Kidney (tissue), 13 donors: ENCODE measurements at regions not wholly inside any gene's neighbourhood (a gene's known extent, or its start where the extent isn't known, plus 50 kb on each side); places are given as distances from the start of the nearest gene placed in this dataset.
A peak's percentile ranks its signal among the peaks of the same experiment; 100 is the strongest.

Experiments
- DNase-seq, 5 donors: peaks; one replicate each; pipeline ENCODE4 v3.0.0-alpha.2; 2013 to 2020
- FAIRE-seq: peaks from 2 replicates; lab custom pipeline; 2012; peaks lifted over from hg19 to GRCh38; lab: Jason Lieb, UNC
- H3K27ac ChIP-seq, 2 donors: one replicate each; pipeline ENCODE4 v1.7.0; 2013; ENCODE audit warnings: low read depth in 2 of 2, low read length in 2 of 2, inconsistent platforms in 1 of 2
- H3K27me3 ChIP-seq: one replicate; pipeline ENCODE4 v1.7.1; 2013; ENCODE audit warnings: low read length, inconsistent platforms; ENCODE audit not compliant: control insufficient read depth, insufficient read depth
- H3K36me3 ChIP-seq, 3 donors: one replicate each; pipeline versions ENCODE4 v1.7.0 to v1.7.1; 2013; ENCODE audit warnings: low read length in 3 of 3, control low read depth in 1 of 3, inconsistent platforms in 1 of 3; ENCODE audit not compliant: insufficient read depth in 3 of 3, control insufficient read depth in 2 of 3
- H3K4me1 ChIP-seq, 3 donors: one replicate each; pipeline versions ENCODE4 v1.7.0 to v1.7.1; 2013; ENCODE audit warnings: low read length in 3 of 3, inconsistent platforms in 1 of 3, low read depth in 1 of 3; ENCODE audit not compliant: control insufficient read depth in 2 of 3, insufficient read depth in 2 of 3
- H3K4me3 ChIP-seq, 3 donors: one replicate each; pipeline versions ENCODE4 v1.7.0 to v1.8.1; 2013; ENCODE audit warnings: low read length in 3 of 3, control low read depth in 1 of 3, inconsistent platforms in 1 of 3
- H3K9ac ChIP-seq, 3 donors: one replicate each; pipeline versions ENCODE4 v1.7.0 to v1.7.1; 2013; ENCODE audit warnings: low read length in 3 of 3, control low read depth in 1 of 3, inconsistent platforms in 1 of 3
- H3K9me3 ChIP-seq, 3 donors: one replicate each; pipeline versions ENCODE4 v1.7.0 to v1.7.1; 2013; ENCODE audit warnings: low read length in 3 of 3, control low read depth in 1 of 3, inconsistent platforms in 1 of 3; ENCODE audit not compliant: control insufficient read depth in 2 of 3, insufficient read depth in 1 of 3
- CTCF ChIP-seq: IDR thresholded peaks from 3 replicates; pipeline ENCODE4 v1.5.1; 2012; ENCODE audit warnings: mild to moderate bottlenecking, moderate library complexity, borderline replicate concordance; ENCODE audit not compliant: insufficient read depth; ENCODE audit errors: extremely low read depth
- intact Hi-C: fragments of 100-400 bp; cut with DNase I; formaldehyde crosslinking; loops from one replicate; pipeline ENCODE4 v1.11.1; 2022
- donor health status: control.
- donor health status: control.
- donor health status: control.
- donor health status: control.
- donor health status: control.
- donor health status: DM: yes; HTN: yes; CAD: no.
- donor health status: Normal renal cell carcinoma (clear cell type).

GRCh38 chr4:12459126-12459525 is 1025.0 kb downstream of the RAB28 start:
- no peak for TF ChIP-seq CTCF
- no peak overlapping the region for H3K4me3 ChIP-seq
- no peaks in the 10 kb centered on the region for H3K4me1 ChIP-seq
- H3K9me3 ChIP-seq, result peaks cover 0 to 2% (median 0%) of the 10 kb centered on the region in 3 donors
- no peak for FAIRE-seq
- intact Hi-C loops, result no loop called here
- H3K27me3 ChIP-seq, result no peaks in the 10 kb centered on the region
- no peaks in the 10 kb centered on the region for H3K36me3 ChIP-seq
- H3K27ac ChIP-seq, result no peak overlapping the region
- no peak overlapping the region for H3K9ac ChIP-seq
- DNase-seq, result no peak

GRCh38 chr4:12458621-12459020 is 1025.5 kb downstream of the RAB28 start:
- intact Hi-C loops, result no loop called here
- Histone ChIP-seq H3K9ac (no peak overlapping the region), H3K27me3 (no peaks in the 10 kb centered on the region), H3K9me3 (peaks cover 0 to 2% (median 0%) of the 10 kb centered on the region in 3 donors), H3K4me1 (no peaks in the 10 kb centered on the region), H3K36me3 (no peaks in the 10 kb centered on the region), H3K27ac (no peak overlapping the region), H3K4me3 (no peak overlapping the region)
- no peak for TF ChIP-seq CTCF
- FAIRE-seq (no peak), DNase-seq (no peak)

- intact Hi-C loops, result no loop called here
- peaks cover 0 to 10% (median 3%) of the 10 kb centered on the region in 3 donors for H3K9me3 ChIP-seq
- H3K36me3 ChIP-seq, result no peaks in the 10 kb centered on the region
- no peak for TF ChIP-seq CTCF
- H3K4me1 ChIP-seq, result no peaks in the 10 kb centered on the region
- no peak overlapping the region for H3K27ac ChIP-seq
- FAIRE-seq (no peak), DNase-seq (no peak)
- no peaks in the 10 kb centered on the region for H3K27me3 ChIP-seq
- no peak overlapping the region for H3K9ac ChIP-seq
- no peak overlapping the region for H3K4me3 ChIP-seq
Measured at GRCh38 chr4:12452291-12452690, 1023.6 kb upstream of the HS3ST1 start.

GRCh38 chr4:12447451-12447850 is 1018.8 kb upstream of the HS3ST1 start:
- Histone ChIP-seq H3K9ac (no peak overlapping the region), H3K4me1 (no peaks in the 10 kb centered on the region), H3K27me3 (no peaks in the 10 kb centered on the region), H3K36me3 (no peaks in the 10 kb centered on the region), H3K4me3 (no peak overlapping the region), H3K27ac (no peak overlapping the region), H3K9me3 (peaks cover 0 to 8% (median 3%) of the 10 kb centered on the region in 3 donors)
- DNase-seq, result peak in 3 of 5 donors; percentile 33 to 86 (median 76)
- TF ChIP-seq CTCF, result no peak
- FAIRE-seq, result no peak
- intact Hi-C loops, result no loop called here
